Right atrium auricular region (tissue), 2 donors: ENCODE measurements at regions not wholly inside any gene's neighbourhood (a gene's known extent, or its start where the extent isn't known, plus 50 kb on each side); places are given as distances from the start of the nearest gene placed in this dataset.
"Not testable (repeated sequence)": the region's sequence is repeated elsewhere in the genome, so short reads cannot be mapped to it uniquely, and the experiment has no call there.

ENCODE experiments used
- DNase-seq: peaks from one replicate; pipeline ENCODE4 v3.0.0-alpha.2; 2019; ENCODE audit warnings: low spot score
- H3K27ac ChIP-seq, 2 donors: fragments of 200-600 bp; sonication (generic); 1 replicate in 1 of 2; 2 replicates in 1 of 2; pipeline ENCODE4 v1.5.1; 2016 to 2019
- H3K27me3 ChIP-seq, 2 donors: fragments of 200-600 bp; sonication (generic); one replicate each; pipeline versions ENCODE4 v1.5.1 to v1.6.0; 2017 to 2019
- H3K36me3 ChIP-seq: fragments of 200-600 bp; sonication (generic); one replicate; pipeline ENCODE4 v1.5.1; 2016
- H3K4me1 ChIP-seq, 2 donors: fragments of 200-600 bp; sonication (generic); one replicate each; pipeline versions ENCODE4 v1.5.1 to v1.6.0; 2017 to 2019
- H3K4me3 ChIP-seq, 2 donors: fragments of 200-600 bp; sonication (generic); 1 replicate in 1 of 2; 2 replicates in 1 of 2; pipeline ENCODE4 v1.5.1; 2017 to 2019; ENCODE audit warnings: mild to moderate bottlenecking in 1 of 2, moderate library complexity in 1 of 2
- H3K9me3 ChIP-seq, 2 donors: fragments of 200-600 bp; sonication (generic); one replicate each; pipeline ENCODE4 v1.5.1; 2019
- CTCF ChIP-seq, 2 donors: fragments of 200-600 bp; sonication (generic); IDR thresholded peaks; one replicate each; pipeline ENCODE4 v1.5.1; 2019; ENCODE audit warnings: antibody characterized with exemption in 2 of 2

GRCh38 chr9:12439267-12439666 is 253.9 kb upstream of the TYRP1 start:
- H3K4me3 ChIP-seq, result no peak overlapping the region
- TF ChIP-seq CTCF (IDR thresholded peaks at IDR 0.05), result no peak
- H3K9me3 ChIP-seq, result no peaks in the 10 kb centered on the region
- no peaks in the 10 kb centered on the region for H3K4me1 ChIP-seq
- H3K27ac ChIP-seq, result no peak overlapping the region
- no peak for DNase-seq
- no peaks in the 10 kb centered on the region for H3K36me3 ChIP-seq
- H3K27me3 ChIP-seq, result no peaks in the 10 kb centered on the region

GRCh38 chr9:12441080-12441479 is 252.1 kb upstream of the TYRP1 start:
- H3K9me3 ChIP-seq, H3K4me1 ChIP-seq, H3K4me3 ChIP-seq, H3K27ac ChIP-seq, H3K36me3 ChIP-seq, H3K27me3 ChIP-seq, DNase-seq: not testable (repeated sequence)

GRCh38 chr9:12441506-12441905 is 251.7 kb upstream of the TYRP1 start:
- no peak for TF ChIP-seq CTCF (IDR thresholded peaks at IDR 0.05)
- Histone ChIP-seq H3K27ac (no peak overlapping the region), H3K4me1 (no peaks in the 10 kb centered on the region), H3K9me3 (no peaks in the 10 kb centered on the region), H3K36me3 (no peaks in the 10 kb centered on the region), H3K4me3 (no peak overlapping the region), H3K27me3 (no peaks in the 10 kb centered on the region)
- DNase-seq, result no peak

- H3K4me3 ChIP-seq, result no peak overlapping the region
- no peak for TF ChIP-seq CTCF (IDR thresholded peaks at IDR 0.05)
- H3K27ac ChIP-seq, result no peak overlapping the region
Measured at GRCh38 chr9:12448246-12448645, 244.9 kb upstream of the TYRP1 start.

GRCh38 chr9:12457237-12457636 is 235.9 kb upstream of the TYRP1 start:
- no peaks in the 10 kb centered on the region for H3K9me3 ChIP-seq
- H3K4me3 ChIP-seq, result no peak overlapping the region
- H3K27me3 ChIP-seq, result no peaks in the 10 kb centered on the region
- no peak for TF ChIP-seq CTCF (IDR thresholded peaks at IDR 0.05)
- H3K27ac ChIP-seq, result no peak overlapping the region
- no peak for DNase-seq
- H3K36me3 ChIP-seq, result no peaks in the 10 kb centered on the region
- no peaks in the 10 kb centered on the region for H3K4me1 ChIP-seq

More at GRCh38 chr9:12448246-12448645, 244.9 kb upstream of the TYRP1 start:
- Histone ChIP-seq H3K9me3 (no peaks in the 10 kb centered on the region), H3K27me3 (no peaks in the 10 kb centered on the region), H3K4me1 (no peaks in the 10 kb centered on the region), H3K36me3 (no peaks in the 10 kb centered on the region)
- no peak for DNase-seq

GRCh38 chr9:12461763-12462460 is 231.3 kb upstream of the TYRP1 start:
- no peak for TF ChIP-seq CTCF (IDR thresholded peaks at IDR 0.05)
- DNase-seq, result no peak
- no peak overlapping the region for H3K4me3 ChIP-seq
- H3K27me3 ChIP-seq, result no peaks in the 10 kb centered on the region
- no peaks in the 10 kb centered on the region for H3K9me3 ChIP-seq
- H3K27ac ChIP-seq, result no peak overlapping the region
- H3K36me3 ChIP-seq, result no peaks in the 10 kb centered on the region
- no peaks in the 10 kb centered on the region for H3K4me1 ChIP-seq
